ENCODE measurements at regions not wholly inside any gene's neighbourhood (a gene's known extent, or its start where the extent isn't known, plus 50 kb on each side); places are given as distances from the start of the nearest gene placed in this dataset.
"Not testable (repeated sequence)": the region's sequence is repeated elsewhere in the genome, so short reads cannot be mapped to it uniquely, and the experiment has no call there.

DNA sequence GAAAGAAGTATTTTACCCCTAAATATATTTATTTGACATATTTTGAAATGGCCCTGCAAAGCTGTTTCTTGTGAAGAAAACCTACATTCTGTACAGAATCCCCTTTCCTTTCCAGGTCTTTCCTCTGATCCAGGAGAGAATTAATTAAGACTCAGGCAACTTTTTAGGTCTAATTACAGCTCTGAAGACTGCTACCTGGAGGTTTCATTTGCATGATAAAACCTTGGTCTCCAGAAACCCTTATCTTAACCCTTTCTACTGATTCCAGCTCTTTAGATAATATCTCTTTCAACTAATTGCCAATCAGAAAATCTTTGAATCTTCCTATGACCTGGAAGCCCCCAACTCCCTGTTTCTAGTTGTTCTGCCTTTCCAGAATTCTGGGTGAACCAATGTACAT is 224.0 kb downstream of the FAM47A start:
- H3K27ac ChIP-seq = no peak overlapping the region
- TF ChIP-seq, protein P1, sequence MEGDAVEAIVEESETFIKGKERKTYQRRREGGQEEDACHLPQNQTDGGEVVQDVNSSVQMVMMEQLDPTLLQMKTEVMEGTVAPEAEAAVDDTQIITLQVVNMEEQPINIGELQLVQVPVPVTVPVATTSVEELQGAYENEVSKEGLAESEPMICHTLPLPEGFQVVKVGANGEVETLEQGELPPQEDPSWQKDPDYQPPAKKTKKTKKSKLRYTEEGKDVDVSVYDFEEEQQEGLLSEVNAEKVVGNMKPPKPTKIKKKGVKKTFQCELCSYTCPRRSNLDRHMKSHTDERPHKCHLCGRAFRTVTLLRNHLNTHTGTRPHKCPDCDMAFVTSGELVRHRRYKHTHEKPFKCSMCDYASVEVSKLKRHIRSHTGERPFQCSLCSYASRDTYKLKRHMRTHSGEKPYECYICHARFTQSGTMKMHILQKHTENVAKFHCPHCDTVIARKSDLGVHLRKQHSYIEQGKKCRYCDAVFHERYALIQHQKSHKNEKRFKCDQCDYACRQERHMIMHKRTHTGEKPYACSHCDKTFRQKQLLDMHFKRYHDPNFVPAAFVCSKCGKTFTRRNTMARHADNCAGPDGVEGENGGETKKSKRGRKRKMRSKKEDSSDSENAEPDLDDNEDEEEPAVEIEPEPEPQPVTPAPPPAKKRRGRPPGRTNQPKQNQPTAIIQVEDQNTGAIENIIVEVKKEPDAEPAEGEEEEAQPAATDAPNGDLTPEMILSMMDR (IDR thresholded peaks at IDR 0.05; ENCODE audit: low read depth, low read length) = no peak
- no peak for DNase-seq
- H3K9me3 ChIP-seq (ENCODE audit: severe bottlenecking) = no peaks in the 10 kb centered on the region
- H3K36me3 ChIP-seq = no peaks in the 10 kb centered on the region
- no peaks in the 10 kb centered on the region for H3K27me3 ChIP-seq (ENCODE audit: insufficient read depth, low read depth, severe bottlenecking)
- no peak overlapping the region for H3K4me3 ChIP-seq (ENCODE audit: low read depth, low read length)

DNA sequence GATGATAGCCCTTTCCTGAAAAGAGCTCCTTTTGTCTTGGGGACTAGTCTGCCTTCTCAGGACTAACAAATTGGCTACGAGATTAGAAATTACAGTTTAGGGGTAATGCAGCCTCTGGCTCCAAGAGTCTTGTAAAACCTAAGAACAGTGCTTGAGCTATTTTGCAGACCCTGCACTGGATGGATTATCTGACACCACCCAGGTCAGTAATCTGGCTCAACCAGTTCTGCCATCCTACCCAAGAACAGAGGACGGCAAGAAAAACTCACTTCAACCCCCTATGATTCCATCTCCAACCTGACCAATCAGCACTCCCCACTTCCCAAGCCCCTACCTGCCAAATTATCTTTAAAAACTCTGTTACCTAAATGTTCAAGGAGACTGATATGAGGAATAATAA is 225.1 kb downstream of the FAM47A start:
- Histone ChIP-seq H3K36me3 (no peaks in the 10 kb centered on the region), H3K27me3 (ENCODE audit: insufficient read depth, low read depth, severe bottlenecking) (no peaks in the 10 kb centered on the region), H3K27ac (no peak overlapping the region), H3K4me3 (ENCODE audit: low read depth, low read length) (no peak overlapping the region), H3K9me3 (ENCODE audit: severe bottlenecking) (no peaks in the 10 kb centered on the region)
- no peak for DNase-seq
- TF ChIP-seq, protein P1 (IDR thresholded peaks at IDR 0.05; ENCODE audit: low read depth, low read length) = no peak

GRCh38 chrX:33892670-33893069 is 239.4 kb downstream of the FAM47A start:
- H3K27ac ChIP-seq = no peak overlapping the region
- no peak for DNase-seq
- no peak overlapping the region for H3K4me3 ChIP-seq (ENCODE audit: low read depth, low read length)
- no peaks in the 10 kb centered on the region for H3K36me3 ChIP-seq
- no peaks in the 10 kb centered on the region for H3K9me3 ChIP-seq (ENCODE audit: severe bottlenecking)
- TF ChIP-seq, protein P1 (IDR thresholded peaks at IDR 0.05; ENCODE audit: low read depth, low read length) = no peak
- H3K27me3 ChIP-seq (ENCODE audit: insufficient read depth, low read depth, severe bottlenecking) = no peaks in the 10 kb centered on the region

GRCh38 chrX:33855251-33855650 is 276.9 kb downstream of the FAM47A start:
- no peaks in the 10 kb centered on the region for H3K27me3 ChIP-seq (ENCODE audit: insufficient read depth, low read depth, severe bottlenecking)
- no peaks in the 10 kb centered on the region for H3K36me3 ChIP-seq
- no peaks in the 10 kb centered on the region for H3K9me3 ChIP-seq (ENCODE audit: severe bottlenecking)
- TF ChIP-seq, protein P1 (IDR thresholded peaks at IDR 0.05; ENCODE audit: low read depth, low read length) = no peak
- H3K27ac ChIP-seq = no peak overlapping the region
- DNase-seq = no peak
- H3K4me3 ChIP-seq (ENCODE audit: low read depth, low read length) = no peak overlapping the region

GRCh38 chrX:33852146-33852545 is 280.0 kb downstream of the FAM47A start:
- H3K27me3 ChIP-seq (ENCODE audit: insufficient read depth, low read depth, severe bottlenecking); H3K4me3 ChIP-seq (ENCODE audit: low read depth, low read length); DNase-seq; H3K36me3 ChIP-seq; H3K27ac ChIP-seq; H3K9me3 ChIP-seq (ENCODE audit: severe bottlenecking): not testable (repeated sequence)

DNA sequence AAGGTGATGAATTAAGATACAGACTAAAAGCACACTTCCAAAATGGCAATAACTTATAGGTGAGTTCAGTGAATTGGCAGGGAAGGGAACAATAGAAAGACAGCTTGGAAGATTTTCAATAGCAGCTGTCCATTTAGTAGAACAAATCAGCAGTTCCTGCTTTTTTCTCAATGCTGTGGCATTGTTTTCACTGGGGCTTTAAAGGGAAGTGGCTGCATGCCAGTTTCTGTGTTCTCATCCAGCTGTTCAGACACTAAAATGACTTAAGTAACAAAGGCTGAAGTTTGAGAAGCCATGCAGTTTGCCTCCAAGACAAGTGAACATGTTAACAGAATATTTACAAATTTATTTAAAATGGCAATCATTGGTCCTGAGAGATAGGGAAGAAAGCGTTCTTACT is 291.9 kb downstream of the FAM47A start:
- TF ChIP-seq, protein P1 (IDR thresholded peaks at IDR 0.05; ENCODE audit: low read depth, low read length) = no peak
- Histone ChIP-seq H3K27ac (no peak overlapping the region), H3K4me3 (ENCODE audit: low read depth, low read length) (no peak overlapping the region)

More for the DNA sequence above, 291.9 kb downstream of the FAM47A start:
- no peaks in the 10 kb centered on the region for H3K36me3 ChIP-seq
- no peaks in the 10 kb centered on the region for H3K27me3 ChIP-seq (ENCODE audit: insufficient read depth, low read depth, severe bottlenecking)
- no peaks in the 10 kb centered on the region for H3K9me3 ChIP-seq (ENCODE audit: severe bottlenecking)
- DNase-seq = no peak
